Small intestine (tissue), 7 donors: ENCODE measurements at regions not wholly inside any gene's neighbourhood (a gene's known extent, or its start where the extent isn't known, plus 50 kb on each side); places are given as distances from the start of the nearest gene placed in this dataset.

Experiments used
- DNase-seq, 2 donors: peaks; one replicate each; pipeline versions ENCODE4 v3.0.0 to v3.0.0-alpha.2; 2013
- FAIRE-seq: peaks from 2 replicates; lab custom pipeline; 2012; peaks lifted over from hg19 to GRCh38; lab: Jason Lieb, UNC
- H3K27ac ChIP-seq, 3 donors: one replicate each; pipeline ENCODE4 v1.5.1; 2013; ENCODE audit warnings: low read length in 2 of 3, mild to moderate bottlenecking in 2 of 3, control low read depth in 1 of 3, inconsistent platforms in 1 of 3, low read depth in 1 of 3, moderate library complexity in 1 of 3
- H3K27me3 ChIP-seq, 3 donors: one replicate each; pipeline ENCODE4 v1.6.1; 2013; ENCODE audit warnings: low read length in 3 of 3, inconsistent platforms in 1 of 3; ENCODE audit not compliant: control insufficient read depth in 3 of 3, insufficient read depth in 3 of 3
- H3K36me3 ChIP-seq, 3 donors: one replicate each; pipeline ENCODE4 v1.6.1; 2013; ENCODE audit warnings: low read length in 3 of 3, inconsistent platforms in 1 of 3, low read depth in 1 of 3, mild to moderate bottlenecking in 1 of 3, moderate library complexity in 1 of 3; ENCODE audit not compliant: control insufficient read depth in 3 of 3, insufficient read depth in 2 of 3
- H3K4me1 ChIP-seq, 3 donors: one replicate each; pipeline ENCODE4 v1.6.1; 2013; ENCODE audit warnings: low read length in 2 of 3, inconsistent platforms in 1 of 3, low read depth in 1 of 3, mild to moderate bottlenecking in 1 of 3, moderate library complexity in 1 of 3; ENCODE audit not compliant: control insufficient read depth in 3 of 3, insufficient read depth in 2 of 3
- H3K4me3 ChIP-seq, 3 donors: one replicate each; pipeline ENCODE4 v1.5.1; 2013; ENCODE audit warnings: low read length in 3 of 3, control low read depth in 1 of 3, inconsistent platforms in 1 of 3, low read depth in 1 of 3, mild to moderate bottlenecking in 1 of 3, moderate library complexity in 1 of 3
- H3K9me3 ChIP-seq, 2 donors: one replicate each; pipeline ENCODE4 v1.6.1; 2013; ENCODE audit warnings: low read depth in 1 of 2, low read length in 1 of 2; ENCODE audit not compliant: control insufficient read depth in 2 of 2, insufficient read depth in 1 of 2
- WGBS, 3 donors: extraction: QIAGEN DNeasy Blood & Tissue Kit; methylation state at CpG; one replicate each; pipeline ENCODE4 v1.1.7; 2013; 5-methylcytosine and 5-hydroxymethylcytosine counted together
- donor health status: healthy with polysubstance abuse.
- donor health status: control.
- donor health status: control.
- donor health status: Bipolar disorder and iron deficiency.
- donor health status: healthy.

DNA sequence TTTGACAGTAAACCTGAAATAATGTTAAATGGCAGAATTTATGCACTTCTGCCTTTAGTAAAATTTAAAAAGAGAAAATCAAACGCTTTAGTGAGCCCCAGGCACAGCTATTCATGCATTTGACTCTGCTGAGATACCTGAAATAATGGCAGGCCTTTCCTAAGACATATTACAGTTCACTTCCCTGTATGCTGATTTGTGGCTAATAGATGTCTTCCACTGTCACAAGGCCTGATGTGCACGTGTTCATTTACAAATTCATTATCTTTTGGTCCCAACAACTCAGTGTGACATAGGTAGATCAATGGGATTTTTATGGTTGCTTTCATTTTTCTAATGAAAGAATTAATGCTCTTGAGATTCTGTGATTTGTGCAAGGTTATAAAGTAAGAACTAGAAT is 449.7 kb upstream of the RGS17 start:
- no peaks in the 10 kb centered on the region for H3K36me3 ChIP-seq
- no peaks in the 10 kb centered on the region for H3K27me3 ChIP-seq
- DNase-seq (no peak), FAIRE-seq (no peak)
- no peak overlapping the region for H3K27ac ChIP-seq
- H3K4me1 ChIP-seq: no peaks in the 10 kb centered on the region
- H3K4me3 ChIP-seq: no peak overlapping the region
- H3K9me3 ChIP-seq: no peaks in the 10 kb centered on the region
- 46 to 54% (median 51%) methylated on average over 2 of the region's 2 CpGs for WGBS, 3 donors

- Histone ChIP-seq H3K27ac (no peak overlapping the region), H3K4me1 (no peaks in the 10 kb centered on the region), H3K27me3 (no peaks in the 10 kb centered on the region), H3K9me3 (no peaks in the 10 kb centered on the region), H3K4me3 (no peak overlapping the region), H3K36me3 (no peaks in the 10 kb centered on the region)
- DNase-seq: no peak
- 92 to 94% (median 93%) methylated on average over 3 of the region's 3 CpGs for WGBS, 3 donors
- no peak for FAIRE-seq
These were observed 444.4 kb upstream of the RGS17 start for GRCh38 chr6:153575528-153575927.

- Histone ChIP-seq H3K9me3 (no peaks in the 10 kb centered on the region), H3K27ac (no peak overlapping the region), H3K36me3 (no peaks in the 10 kb centered on the region), H3K4me1 (no peaks in the 10 kb centered on the region), H3K27me3 (no peaks in the 10 kb centered on the region), H3K4me3 (no peak overlapping the region)
- no peak for FAIRE-seq
- 62 to 85% (median 76%) methylated on average over 2 of the region's 2 CpGs for WGBS, 3 donors
- no peak for DNase-seq
These were observed 443.1 kb upstream of the RGS17 start for GRCh38 chr6:153574231-153574630.

- DNase-seq (no peak), FAIRE-seq (no peak)
- Histone ChIP-seq H3K9me3 (no peaks in the 10 kb centered on the region), H3K36me3 (no peaks in the 10 kb centered on the region), H3K27me3 (no peaks in the 10 kb centered on the region), H3K27ac (no peak overlapping the region), H3K4me3 (no peak overlapping the region), H3K4me1 (no peaks in the 10 kb centered on the region)
- 66 to 77% (median 66%) methylated on average over 3 of the region's 3 CpGs for WGBS, 3 donors
These were observed 441.3 kb upstream of the RGS17 start for GRCh38 chr6:153572371-153572770.

- Histone ChIP-seq H3K27ac (no peak overlapping the region), H3K4me1 (no peaks in the 10 kb centered on the region), H3K27me3 (no peaks in the 10 kb centered on the region), H3K36me3 (no peaks in the 10 kb centered on the region), H3K4me3 (no peak overlapping the region), H3K9me3 (no peaks in the 10 kb centered on the region)
- WGBS, 3 donors: 46 to 77% (median 63%) methylated on average over 1 of the region's 1 CpG
- no peak for DNase-seq
- no peak for FAIRE-seq
These were observed 437.5 kb upstream of the RGS17 start for GRCh38 chr6:153568628-153569027.

DNA sequence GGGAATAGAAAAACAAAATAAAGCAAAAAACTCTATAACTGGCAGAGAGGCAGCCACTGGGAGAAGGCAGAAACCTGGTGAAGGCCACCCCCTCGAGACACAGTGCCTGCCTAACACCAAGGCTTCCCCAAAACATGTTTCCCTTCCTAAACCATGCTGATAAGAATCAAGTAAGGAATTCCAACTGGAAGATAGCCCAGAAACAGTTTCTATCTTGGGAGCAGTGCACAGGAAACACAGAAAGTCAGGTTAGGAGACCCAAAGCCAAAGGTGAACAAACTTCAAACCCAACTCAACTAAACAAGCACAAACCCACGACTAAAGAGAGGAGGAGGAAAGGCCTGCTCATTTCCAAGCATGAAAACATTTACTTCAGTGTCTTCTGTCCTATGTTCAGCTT is 433.7 kb upstream of the RGS17 start:
- H3K9me3 ChIP-seq: no peaks in the 10 kb centered on the region
- no peak for DNase-seq
- no peaks in the 10 kb centered on the region for H3K36me3 ChIP-seq
- no peak overlapping the region for H3K27ac ChIP-seq
- 30 to 53% (median 47%) methylated on average over 2 of the region's 2 CpGs for WGBS, 3 donors
- no peaks in the 10 kb centered on the region for H3K4me1 ChIP-seq
- no peaks in the 10 kb centered on the region for H3K27me3 ChIP-seq
- H3K4me3 ChIP-seq: no peak overlapping the region
- no peak for FAIRE-seq

GRCh38 chr6:153563001-153563400 is 431.9 kb upstream of the RGS17 start:
- H3K4me1 ChIP-seq: no peaks in the 10 kb centered on the region
- no peak for DNase-seq
- no peak overlapping the region for H3K4me3 ChIP-seq
- 79 to 85% (median 83%) methylated on average over 5 of the region's 5 CpGs for WGBS, 3 donors
- no peaks in the 10 kb centered on the region for H3K27me3 ChIP-seq
- FAIRE-seq: no peak
- no peaks in the 10 kb centered on the region for H3K36me3 ChIP-seq
- no peak overlapping the region for H3K27ac ChIP-seq
- H3K9me3 ChIP-seq: no peaks in the 10 kb centered on the region

- H3K27ac ChIP-seq: no peak overlapping the region
- no peaks in the 10 kb centered on the region for H3K4me1 ChIP-seq
- WGBS, 3 donors: 76 to 82% (median 80%) methylated on average over 1 of the region's 1 CpG
- no peak overlapping the region for H3K4me3 ChIP-seq
- H3K9me3 ChIP-seq: no peaks in the 10 kb centered on the region
- H3K36me3 ChIP-seq: no peaks in the 10 kb centered on the region
- DNase-seq (peak in 1 of 2 donors; percentile 1), FAIRE-seq (no peak)
- H3K27me3 ChIP-seq: no peaks in the 10 kb centered on the region
These were observed 422.5 kb upstream of the RGS17 start for GRCh38 chr6:153553627-153554026.

DNA sequence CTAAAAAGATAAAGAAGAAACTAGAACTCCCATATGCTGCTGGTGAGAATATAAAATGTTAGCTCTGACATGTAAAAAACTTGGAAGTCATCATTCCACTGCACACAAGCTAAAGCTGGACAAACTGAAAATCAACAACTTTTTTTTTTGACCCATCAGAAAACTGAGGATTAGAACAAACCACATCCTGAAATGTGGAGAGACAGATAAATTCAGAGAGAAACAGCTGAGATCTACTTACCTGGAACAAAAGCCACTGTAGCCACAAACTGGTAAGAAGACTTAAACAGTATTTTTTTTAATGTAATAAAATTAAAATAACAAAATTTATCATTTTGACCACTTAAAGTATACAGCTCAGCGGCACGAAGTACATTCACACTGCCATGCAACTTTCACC is 408.5 kb upstream of the RGS17 start:
- Histone ChIP-seq H3K4me3 (no peak overlapping the region), H3K4me1 (no peaks in the 10 kb centered on the region), H3K27ac (no peak overlapping the region), H3K27me3 (no peaks in the 10 kb centered on the region), H3K9me3 (peaks cover 0 to 4% of the 10 kb centered on the region in 2 donors), H3K36me3 (no peaks in the 10 kb centered on the region)
- 51 to 86% (median 69%) methylated on average over 2 of the region's 2 CpGs for WGBS, 3 donors
- DNase-seq (no peak), FAIRE-seq (no peak)
